GM10266 (cell line): ENCODE measurements at regions not wholly inside any gene's neighbourhood (a gene's known extent, or its start where the extent isn't known, plus 50 kb on each side); places are given as distances from the start of the nearest gene placed in this dataset.

Experiments used
- DNase-seq: peaks from one replicate; pipeline ENCODE4 v3.0.0; 2012; ENCODE audit errors: extremely low spot score
- CTCF ChIP-seq: IDR thresholded peaks from 2 replicates; pipeline ENCODE4 v1.5.1; 2012; ENCODE audit warnings: mild to moderate bottlenecking, low read depth; ENCODE audit not compliant: control insufficient read depth, insufficient read depth; ENCODE audit errors: missing control alignments

GRCh38 chr5:54753753-54754152, 231.6 kb downstream of the ESM1 start:
- DNase-seq, result no peak
- no peak for TF ChIP-seq CTCF

- TF ChIP-seq CTCF, result no peak
- DNase-seq, result peak; percentile 34
Observed at GRCh38 chr5:54753034-54753433, 232.4 kb downstream of the ESM1 start.

DNA sequence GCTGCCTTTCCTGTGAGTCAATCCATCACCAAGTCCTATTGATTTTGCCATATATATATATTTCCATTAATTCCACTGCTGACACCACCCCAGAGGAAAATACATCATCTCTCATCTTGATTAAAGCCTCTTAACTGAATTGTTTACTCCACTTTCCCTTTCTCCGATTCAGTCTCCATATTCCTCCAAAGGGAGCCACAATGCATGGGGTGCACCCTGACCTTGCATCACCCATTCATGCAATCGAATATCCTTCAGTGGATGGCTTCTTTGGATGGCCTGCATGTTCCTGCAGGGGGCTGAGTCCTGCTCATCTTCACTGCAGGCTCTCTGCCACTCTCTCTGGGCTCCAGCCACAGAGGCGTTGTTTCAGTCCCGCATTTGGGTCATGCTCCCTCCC, 231.0 kb downstream of the SNX18 start:
- DNase-seq, result no peak
- TF ChIP-seq CTCF, result no peak

DNA sequence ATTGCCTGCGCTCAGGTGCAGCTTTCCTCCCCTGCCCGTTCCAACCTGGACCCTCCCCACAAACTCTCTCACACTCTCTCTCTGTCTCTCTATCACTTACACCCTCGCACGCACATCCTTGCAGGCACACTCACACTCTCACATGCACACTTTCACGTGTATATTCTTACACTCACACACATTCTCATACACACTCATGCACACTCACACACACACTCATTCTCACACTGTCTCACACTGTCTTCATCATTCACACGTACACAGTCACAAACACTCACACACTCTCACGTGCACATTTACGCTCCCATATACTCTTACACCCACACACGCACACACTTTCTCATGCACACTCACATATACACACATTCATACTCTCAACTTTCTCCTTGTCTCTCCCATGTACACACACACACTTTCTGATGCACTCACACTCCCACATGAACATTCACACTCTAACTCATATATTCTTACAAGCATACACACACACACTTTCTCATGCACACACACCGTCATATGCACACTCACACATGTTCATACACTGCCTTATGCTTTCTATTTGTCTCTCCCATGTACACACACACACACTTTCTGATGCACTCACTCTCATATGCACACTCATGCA, 229.3 kb downstream of the SNX18 start:
- TF ChIP-seq CTCF, result no peak
- no peak for DNase-seq

GRCh38 chr5:54746346-54746745, 228.8 kb downstream of the SNX18 start:
- no peak for DNase-seq
- TF ChIP-seq CTCF, result no peak

DNA sequence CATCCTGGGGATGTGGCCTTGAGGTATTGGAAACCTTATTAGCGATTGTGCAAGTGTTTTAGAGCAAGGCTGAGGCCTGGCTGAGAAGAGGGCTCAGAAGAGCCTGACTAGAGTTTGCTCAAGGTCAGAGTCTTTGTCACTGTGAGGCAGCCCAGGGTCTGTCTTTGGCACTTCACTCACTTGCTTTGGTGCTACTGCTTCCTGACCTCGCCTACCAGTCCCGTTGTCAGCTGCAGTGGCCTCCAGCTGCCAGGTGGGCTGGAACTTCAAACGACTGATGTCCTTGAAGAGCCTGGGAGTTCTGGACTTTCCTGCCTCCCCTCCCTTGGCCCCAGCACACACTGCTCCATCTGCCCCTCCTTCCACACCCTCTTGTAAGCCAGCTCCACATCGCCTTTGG, 228.0 kb downstream of the SNX18 start:
- TF ChIP-seq CTCF, result no peak
- no peak for DNase-seq

DNA sequence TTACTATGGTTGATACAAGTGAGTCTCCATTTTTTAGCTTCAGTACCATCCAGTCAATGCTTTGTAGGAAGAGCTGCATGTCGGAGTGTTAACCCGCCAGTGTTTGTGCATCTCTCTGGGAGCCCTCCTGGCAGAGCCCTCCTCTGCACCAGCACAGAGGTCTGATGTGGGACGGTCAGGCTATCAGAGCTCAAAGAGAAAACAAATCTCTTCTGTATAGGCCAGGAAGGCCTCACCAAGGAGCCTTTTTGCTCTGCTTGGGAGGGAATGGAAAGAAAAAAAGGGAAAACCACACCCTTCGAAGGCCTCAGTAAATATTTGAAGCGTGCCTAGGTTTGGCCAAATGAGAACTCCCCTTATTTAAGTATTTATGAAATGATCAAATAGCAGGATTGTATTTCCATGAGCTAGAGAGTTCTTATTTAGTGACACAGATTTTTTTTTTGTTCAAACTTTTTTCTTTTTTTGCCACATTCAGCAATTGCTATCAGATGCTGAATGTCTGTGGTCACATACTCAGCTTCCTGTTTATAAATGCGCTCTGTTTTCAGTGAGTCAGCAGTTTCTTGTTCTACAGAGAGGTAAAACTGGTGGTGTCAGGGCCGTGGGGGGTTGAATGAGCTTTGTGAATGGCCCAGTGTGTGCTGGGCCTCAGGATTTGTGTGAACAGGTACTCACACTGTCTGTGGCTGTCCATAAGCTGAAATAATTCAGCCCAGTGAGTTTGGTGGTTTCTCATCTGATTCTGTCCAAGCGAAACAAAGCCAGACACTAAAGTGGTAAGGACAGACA, 226.6 kb downstream of the SNX18 start:
- DNase-seq, result peak; percentile 15
- no peak for TF ChIP-seq CTCF
